Lower lobe of right lung (tissue), 2 donors: ENCODE measurements at regions not wholly inside any gene's neighbourhood (a gene's known extent, or its start where the extent isn't known, plus 50 kb on each side); places are given as distances from the start of the nearest gene placed in this dataset.

Experiments used
- ATAC-seq, 2 donors: fragments of 200-7000 bp; cut with Tn5 transposase; one replicate each; pipeline ENCODE4 v1.9.1; 2020 to 2022; ENCODE audit warnings: mild to moderate bottlenecking in 2 of 2, moderate library complexity in 2 of 2
- DNase-seq: peaks from one replicate; pipeline ENCODE4 v3.0.0-alpha.2; 2020
- H3K27ac ChIP-seq: fragments of 200-600 bp; one replicate; pipeline ENCODE4 v1.8.0; 2022
- H3K27me3 ChIP-seq: fragments of 200-600 bp; one replicate; pipeline ENCODE4 v1.8.0; 2022; ENCODE audit warnings: low read depth
- H3K36me3 ChIP-seq: fragments of 200-600 bp; one replicate; pipeline ENCODE4 v1.8.0; 2022; ENCODE audit warnings: mild to moderate bottlenecking
- H3K4me1 ChIP-seq: fragments of 200-600 bp; one replicate; pipeline ENCODE4 v1.8.0; 2022
- H3K4me3 ChIP-seq: fragments of 200-600 bp; one replicate; pipeline ENCODE4 v1.8.0; 2022; ENCODE audit warnings: mild to moderate bottlenecking
- H3K9me3 ChIP-seq: fragments of 200-600 bp; one replicate; pipeline ENCODE4 v1.8.0; 2022
- CTCF ChIP-seq: fragments of 200-600 bp; IDR thresholded peaks from one replicate; pipeline ENCODE4 v1.8.0; 2022; ENCODE audit warnings: antibody characterized with exemption, mild to moderate bottlenecking
- intact Hi-C: fragments of 100-400 bp; cut with DNase I; formaldehyde crosslinking; loops from one replicate; pipeline ENCODE4 v1.11.0; 2022
- donor health status: DM: no; HTN: yes; CAD: no; lungs with severe emphysema.

GRCh38 chr13:72384879-72385278 lies 342.6 kb downstream of the MZT1 start:
- intact Hi-C loops, result no loop called here
- DNase-seq (no peak), ATAC-seq (no peak)
- H3K36me3 ChIP-seq, result no peaks in the 10 kb centered on the region
- no peak for TF ChIP-seq CTCF
- H3K9me3 ChIP-seq, result no peaks in the 10 kb centered on the region
- H3K4me1 ChIP-seq, result peaks cover 8% of the 10 kb centered on the region
- no peak overlapping the region for H3K27ac ChIP-seq
- H3K4me3 ChIP-seq, result no peak overlapping the region
- H3K27me3 ChIP-seq, result no peaks in the 10 kb centered on the region

GRCh38 chr13:72384186-72384823 lies 343.1 kb downstream of the MZT1 start:
- TF ChIP-seq CTCF, result no peak
- Histone ChIP-seq H3K9me3 (no peaks in the 10 kb centered on the region), H3K36me3 (no peaks in the 10 kb centered on the region), H3K4me3 (no peak overlapping the region), H3K27ac (no peak overlapping the region), H3K27me3 (no peaks in the 10 kb centered on the region), H3K4me1 (peaks cover 8% of the 10 kb centered on the region)
- DNase-seq (no peak), ATAC-seq (no peak)
- intact Hi-C loops, result no loop called here

- Histone ChIP-seq H3K36me3 (no peaks in the 10 kb centered on the region), H3K4me3 (no peak overlapping the region), H3K9me3 (no peaks in the 10 kb centered on the region), H3K4me1 (peaks cover 8% of the 10 kb centered on the region), H3K27me3 (no peaks in the 10 kb centered on the region), H3K27ac (no peak overlapping the region)
- intact Hi-C loops, result no loop called here
- ATAC-seq (no peak), DNase-seq (no peak)
- no peak for TF ChIP-seq CTCF
Measured at GRCh38 chr13:72383646-72384045, 343.8 kb downstream of the MZT1 start.

- no peak overlapping the region for H3K27ac ChIP-seq
- H3K36me3 ChIP-seq, result no peaks in the 10 kb centered on the region
- intact Hi-C loops, result no loop called here
- DNase-seq (no peak), ATAC-seq (no peak)
- no peaks in the 10 kb centered on the region for H3K9me3 ChIP-seq
- peaks cover 8% of the 10 kb centered on the region for H3K4me1 ChIP-seq
- H3K4me3 ChIP-seq, result no peak overlapping the region
- no peak for TF ChIP-seq CTCF
- H3K27me3 ChIP-seq, result no peaks in the 10 kb centered on the region
Measured at GRCh38 chr13:72379581-72379980, 347.8 kb downstream of the MZT1 start.

GRCh38 chr13:72368031-72368430 lies 359.4 kb downstream of the MZT1 start:
- Histone ChIP-seq H3K27me3 (no peaks in the 10 kb centered on the region), H3K4me1 (no peaks in the 10 kb centered on the region), H3K9me3 (no peaks in the 10 kb centered on the region), H3K36me3 (no peaks in the 10 kb centered on the region), H3K27ac (no peak overlapping the region), H3K4me3 (no peak overlapping the region)
- ATAC-seq (no peak), DNase-seq (no peak)
- no peak for TF ChIP-seq CTCF
- intact Hi-C loops, result no loop called here
